ENCODE measurements at regions not wholly inside any gene's neighbourhood (a gene's known extent, or its start where the extent isn't known, plus 50 kb on each side); places are given as distances from the start of the nearest gene placed in this dataset.

- CTCF ChIA-PET, result no interaction called here
- DNase-seq (ENCODE audit: extremely low spot score), result no peak
- TF ChIP-seq L3MBTL2 (conservative IDR thresholded peaks at IDR 0.05) (no peak), SUZ12 (IDR thresholded peaks at IDR 0.05) (no peak), FOXM1 (IDR thresholded peaks at IDR 0.05; ENCODE audit: borderline replicate concordance) (no peak), HDGF (IDR thresholded peaks at IDR 0.05; ENCODE audit: borderline replicate concordance) (no peak), BHLHE40 (IDR thresholded peaks at IDR 0.05; ENCODE audit: borderline replicate concordance) (no peak), ELF4 (IDR thresholded peaks at IDR 0.05) (no peak), PKNOX1 (IDR thresholded peaks at IDR 0.05) (no peak), LEF1 (IDR thresholded peaks at IDR 0.05; ENCODE audit: borderline replicate concordance) (no peak), TARDBP (IDR thresholded peaks at IDR 0.05) (no peak), FOXA1 (IDR thresholded peaks at IDR 0.05) (no peak), FOXK2 (IDR thresholded peaks at IDR 0.05) (no peak), ARNT (IDR thresholded peaks at IDR 0.05) (no peak), ZNF384 (IDR thresholded peaks at IDR 0.05) (no peak), SP1 (IDR thresholded peaks at IDR 0.05) (no peak), CTBP1 (IDR thresholded peaks at IDR 0.05; ENCODE audit: borderline replicate concordance) (no peak), NFRKB (IDR thresholded peaks at IDR 0.05) (no peak)
- POLR2A ChIA-PET, result no interaction called here
These were observed 374.7 kb downstream of the NPHP4 start for GRCh38 chr1:5617546-5617945.

- POLR2A ChIA-PET, result no interaction called here
- DNase-seq (ENCODE audit: extremely low spot score), result no peak
- CTCF ChIA-PET, result no interaction called here
- TF ChIP-seq FOXM1 (IDR thresholded peaks at IDR 0.05; ENCODE audit: borderline replicate concordance), result no peak
- TF ChIP-seq ELF4 (IDR thresholded peaks at IDR 0.05), result no peak
- no peak for TF ChIP-seq SUZ12 (IDR thresholded peaks at IDR 0.05)
- TF ChIP-seq TARDBP (IDR thresholded peaks at IDR 0.05), result no peak
- no peak for TF ChIP-seq NFRKB (IDR thresholded peaks at IDR 0.05)
- TF ChIP-seq ARNT (IDR thresholded peaks at IDR 0.05), result no peak
- no peak for TF ChIP-seq FOXK2 (IDR thresholded peaks at IDR 0.05)
- no peak for TF ChIP-seq SP1 (IDR thresholded peaks at IDR 0.05)
- TF ChIP-seq BHLHE40 (IDR thresholded peaks at IDR 0.05; ENCODE audit: borderline replicate concordance), result no peak
- TF ChIP-seq L3MBTL2 (conservative IDR thresholded peaks at IDR 0.05), result no peak
These were observed 375.1 kb downstream of the NPHP4 start for GRCh38 chr1:5617179-5617520.

DNA sequence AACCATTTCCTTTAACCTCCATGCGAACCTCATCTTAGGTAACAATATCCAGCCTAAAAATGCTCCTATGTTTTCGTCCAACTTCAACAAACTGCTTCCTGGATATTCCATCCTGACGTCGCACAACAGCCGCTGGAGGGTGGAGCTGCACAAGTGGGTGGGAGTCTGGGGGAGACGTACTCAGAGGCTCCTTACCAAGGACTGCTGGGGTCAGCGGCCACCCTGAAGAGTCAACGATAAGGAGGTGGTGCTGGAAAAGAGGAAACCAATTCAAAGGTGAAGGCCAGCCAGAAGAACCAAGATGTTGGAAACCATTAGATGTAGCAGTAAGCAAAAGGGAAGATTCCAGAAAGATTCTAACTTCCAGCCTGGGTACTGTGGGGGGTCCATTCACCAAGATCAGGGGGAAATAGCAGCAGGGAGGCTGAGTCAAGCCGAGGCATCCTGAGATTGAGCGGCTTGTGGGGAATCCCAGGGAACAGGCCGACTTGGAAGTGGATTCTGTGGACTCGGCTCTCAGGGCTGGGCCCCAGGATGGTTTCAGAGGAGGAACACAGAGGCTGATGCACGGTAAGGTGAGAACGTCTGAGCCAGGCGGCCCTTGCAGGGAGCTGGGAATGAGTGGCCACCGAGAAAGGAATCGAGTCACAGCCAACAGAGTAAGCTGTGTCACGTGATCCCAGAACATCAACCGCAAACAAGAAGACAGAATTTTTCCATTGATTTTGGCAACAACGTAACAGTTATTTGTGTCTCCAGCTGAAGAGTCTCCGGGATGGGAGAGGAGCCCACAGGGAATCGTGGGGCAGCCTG, 375.7 kb downstream of the NPHP4 start:
- ChIA-PET CTCF (no interaction called here), POLR2A (no interaction called here)
- no peak for DNase-seq (ENCODE audit: extremely low spot score)
- TF ChIP-seq NFRKB (IDR thresholded peaks at IDR 0.05), result no peak
- no peak for TF ChIP-seq FOXK2 (IDR thresholded peaks at IDR 0.05)
- no peak for TF ChIP-seq TARDBP (IDR thresholded peaks at IDR 0.05)
- no peak for TF ChIP-seq LEF1 (IDR thresholded peaks at IDR 0.05; ENCODE audit: borderline replicate concordance)
- no peak for TF ChIP-seq FOXA1 (IDR thresholded peaks at IDR 0.05)
- TF ChIP-seq ARNT (IDR thresholded peaks at IDR 0.05), result no peak
- no peak for TF ChIP-seq ZNF384 (IDR thresholded peaks at IDR 0.05)
- TF ChIP-seq SP1 (IDR thresholded peaks at IDR 0.05), result no peak
- no peak for TF ChIP-seq HDGF (IDR thresholded peaks at IDR 0.05; ENCODE audit: borderline replicate concordance)
- TF ChIP-seq FOXM1 (IDR thresholded peaks at IDR 0.05; ENCODE audit: borderline replicate concordance), result no peak
- TF ChIP-seq PKNOX1 (IDR thresholded peaks at IDR 0.05), result no peak
- TF ChIP-seq ELF4 (IDR thresholded peaks at IDR 0.05), result no peak
- TF ChIP-seq SUZ12 (IDR thresholded peaks at IDR 0.05), result no peak
- TF ChIP-seq CTBP1 (IDR thresholded peaks at IDR 0.05; ENCODE audit: borderline replicate concordance), result no peak
- TF ChIP-seq L3MBTL2 (conservative IDR thresholded peaks at IDR 0.05), result no peak
- no peak for TF ChIP-seq BHLHE40 (IDR thresholded peaks at IDR 0.05; ENCODE audit: borderline replicate concordance)

DNA sequence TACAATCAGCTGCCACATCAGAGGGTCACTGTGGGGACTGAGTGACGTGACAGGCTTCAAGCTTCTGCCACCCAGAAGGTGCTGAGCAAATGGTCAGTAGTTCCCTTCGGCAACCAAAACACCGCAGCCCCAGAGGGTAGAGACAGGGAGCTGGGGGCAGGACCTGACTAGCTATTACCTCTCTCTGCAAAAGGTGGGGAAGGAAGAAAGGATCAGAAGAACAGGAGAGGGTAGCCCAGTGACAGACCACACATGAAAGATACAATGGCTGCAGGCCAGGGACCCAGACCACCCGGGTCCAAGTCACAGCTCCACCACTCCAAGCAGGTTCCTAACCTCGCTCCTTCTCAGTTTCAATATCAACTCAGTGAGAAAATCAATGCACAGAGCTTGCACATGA, 377.1 kb downstream of the NPHP4 start:
- ChIA-PET POLR2A (no interaction called here), CTCF (no interaction called here)
- TF ChIP-seq FOXA1 (IDR thresholded peaks at IDR 0.05), result no peak
- TF ChIP-seq FOXK2 (IDR thresholded peaks at IDR 0.05), result no peak
- no peak for TF ChIP-seq HDGF (IDR thresholded peaks at IDR 0.05; ENCODE audit: borderline replicate concordance)
- no peak for TF ChIP-seq CTBP1 (IDR thresholded peaks at IDR 0.05; ENCODE audit: borderline replicate concordance)
- no peak for TF ChIP-seq TARDBP (IDR thresholded peaks at IDR 0.05)
- TF ChIP-seq ZNF384 (IDR thresholded peaks at IDR 0.05), result no peak
- no peak for TF ChIP-seq SP1 (IDR thresholded peaks at IDR 0.05)
- TF ChIP-seq SUZ12 (IDR thresholded peaks at IDR 0.05), result no peak
- no peak for TF ChIP-seq BHLHE40 (IDR thresholded peaks at IDR 0.05; ENCODE audit: borderline replicate concordance)
- TF ChIP-seq NFRKB (IDR thresholded peaks at IDR 0.05), result no peak
- TF ChIP-seq FOXM1 (IDR thresholded peaks at IDR 0.05; ENCODE audit: borderline replicate concordance), result no peak
- no peak for TF ChIP-seq ELF4 (IDR thresholded peaks at IDR 0.05)

DNA sequence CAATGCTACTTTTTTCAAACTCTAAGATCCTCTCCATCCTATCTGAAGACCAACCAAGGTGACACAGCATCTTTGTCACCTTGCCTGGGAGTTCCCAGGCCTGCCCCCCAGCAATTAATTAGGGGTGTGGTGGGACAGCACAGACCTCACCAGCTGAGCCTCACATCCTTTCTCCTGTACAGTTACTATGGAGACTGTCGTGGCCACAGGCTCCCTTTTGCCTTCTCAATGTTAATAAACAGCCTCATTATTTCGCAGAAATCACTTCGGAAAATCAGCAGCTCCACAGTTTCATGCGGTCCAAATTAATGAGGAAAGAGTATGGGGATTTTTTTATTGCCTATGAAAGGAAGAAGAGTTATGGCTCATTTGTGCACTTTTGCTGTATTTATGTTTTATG, 378.3 kb downstream of the NPHP4 start:
- TF ChIP-seq TARDBP (IDR thresholded peaks at IDR 0.05), result no peak
- no peak for TF ChIP-seq PKNOX1 (IDR thresholded peaks at IDR 0.05)
- no peak for TF ChIP-seq L3MBTL2 (conservative IDR thresholded peaks at IDR 0.05)
- TF ChIP-seq SUZ12 (IDR thresholded peaks at IDR 0.05), result no peak
- TF ChIP-seq HDGF (IDR thresholded peaks at IDR 0.05; ENCODE audit: borderline replicate concordance), result no peak
- no peak for TF ChIP-seq ELF4 (IDR thresholded peaks at IDR 0.05)
- TF ChIP-seq FOXK2 (IDR thresholded peaks at IDR 0.05), result no peak
- no peak for TF ChIP-seq NFRKB (IDR thresholded peaks at IDR 0.05)
- TF ChIP-seq CTBP1 (IDR thresholded peaks at IDR 0.05; ENCODE audit: borderline replicate concordance), result no peak
- no peak for TF ChIP-seq SP1 (IDR thresholded peaks at IDR 0.05)
- no peak for TF ChIP-seq ARNT (IDR thresholded peaks at IDR 0.05)
- TF ChIP-seq BHLHE40 (IDR thresholded peaks at IDR 0.05; ENCODE audit: borderline replicate concordance), result no peak
- no peak for TF ChIP-seq LEF1 (IDR thresholded peaks at IDR 0.05; ENCODE audit: borderline replicate concordance)
- ChIA-PET POLR2A (no interaction called here), CTCF (no interaction called here)
- no peak for DNase-seq (ENCODE audit: extremely low spot score)

More for the DNA sequence above, 377.1 kb downstream of the NPHP4 start:
- DNase-seq (ENCODE audit: extremely low spot score), result no peak

All from HEK293T (cell line).